ENCODE measurements at regions not wholly inside any gene's neighbourhood (a gene's known extent, or its start where the extent isn't known, plus 50 kb on each side); places are given as distances from the start of the nearest gene placed in this dataset.

GRCh38 chr3:34439796-34440195 lies 641.4 kb downstream of the PDCD6IP start:
- no peak for TF ChIP-seq POLR2A (IDR thresholded peaks at IDR 0.05)
- no peak for TF ChIP-seq CTCF (IDR thresholded peaks at IDR 0.05 in 8 of 11, conservative IDR thresholded peaks at IDR 0.05 in 3 of 11)

All from spleen (tissue), 7 donors.